GM12878 (cell line): ENCODE measurements at regions not wholly inside any gene's neighbourhood (a gene's known extent, or its start where the extent isn't known, plus 50 kb on each side); places are given as distances from the start of the nearest gene placed in this dataset.

Source experiments
- ATF7 ChIP-seq: fragments of 450-650 bp; IDR thresholded peaks from 2 replicates; pipeline ENCODE4 v1.6.1; 2016; ENCODE audit warnings: low read depth, mild to moderate bottlenecking
- CTCF ChIP-seq, 3 experiments: IDR thresholded peaks in 2 of 3; conservative IDR thresholded peaks in 1 of 3; 2 replicates each; pipeline ENCODE4 v1.5.1; 2011; ENCODE audit warnings: low read depth in 3 of 3, low read length in 3 of 3, mild to moderate bottlenecking in 3 of 3, control low read depth in 2 of 3, moderate library complexity in 2 of 3, inconsistent platforms in 1 of 3, mixed read lengths in 1 of 3; ENCODE audit not compliant: control insufficient read depth in 2 of 3, insufficient read depth in 1 of 3; ENCODE audit errors: extremely low read depth in 1 of 3
- EZH2 ChIP-seq: IDR thresholded peaks from 2 replicates; pipeline ENCODE4 v1.6.1; 2012; ENCODE audit warnings: low read depth, mild to moderate bottlenecking, control low read depth, inconsistent platforms, low read length, borderline replicate concordance; ENCODE audit not compliant: control insufficient read depth
- GABPA ChIP-seq: IDR thresholded peaks from 2 replicates; pipeline ENCODE4 v1.6.1; 2014; ENCODE audit warnings: antibody characterized with exemption, low read depth, mild to moderate bottlenecking, inconsistent platforms
- GATAD2B ChIP-seq: fragments of 450-650 bp; conservative IDR thresholded peaks from 2 replicates; pipeline ENCODE4 v1.6.1; 2017; ENCODE audit warnings: low read depth, mild to moderate bottlenecking, moderate library complexity
- HDAC6 ChIP-seq: fragments of 200-600 bp; sonication (generic); IDR thresholded peaks from one replicate; pipeline ENCODE4 v1.8.0; 2017; ENCODE audit warnings: antibody characterized with exemption; ENCODE audit not compliant: unreplicated experiment
- JUND ChIP-seq: IDR thresholded peaks from 2 replicates; pipeline ENCODE4 v1.6.1; 2012; ENCODE audit warnings: low read depth, mild to moderate bottlenecking, low read length, improper control_type of control experiment, moderate library complexity
- MXI1 ChIP-seq: fragments of 150-350 bp; IDR thresholded peaks from 2 replicates; pipeline ENCODE4 v1.6.1; 2011; ENCODE audit warnings: low read depth, mild to moderate bottlenecking, inconsistent platforms, low read length, improper control_type of control experiment
- TF ChIP-seq, protein P1 (sequence below): fragments of 450-650 bp; IDR thresholded peaks from 2 replicates; pipeline ENCODE4 v1.6.1; 2016; ENCODE audit warnings: mild to moderate bottlenecking
- TF ChIP-seq, protein P2 (sequence below): fragments of 450-650 bp; IDR thresholded peaks from 2 replicates; pipeline ENCODE4 v1.6.1; 2017; ENCODE audit warnings: antibody characterized with exemption, mild to moderate bottlenecking, moderate library complexity
- TF ChIP-seq, protein P3 (sequence below): fragments of 450-650 bp; IDR thresholded peaks from 2 replicates; pipeline ENCODE4 v1.6.1; 2017; ENCODE audit warnings: borderline replicate concordance
- TF ChIP-seq, protein P4 (sequence below): IDR thresholded peaks from 2 replicates; pipeline ENCODE4 v1.6.1; 2012; ENCODE audit warnings: low read depth, low read length, improper control_type of control experiment

DNA sequence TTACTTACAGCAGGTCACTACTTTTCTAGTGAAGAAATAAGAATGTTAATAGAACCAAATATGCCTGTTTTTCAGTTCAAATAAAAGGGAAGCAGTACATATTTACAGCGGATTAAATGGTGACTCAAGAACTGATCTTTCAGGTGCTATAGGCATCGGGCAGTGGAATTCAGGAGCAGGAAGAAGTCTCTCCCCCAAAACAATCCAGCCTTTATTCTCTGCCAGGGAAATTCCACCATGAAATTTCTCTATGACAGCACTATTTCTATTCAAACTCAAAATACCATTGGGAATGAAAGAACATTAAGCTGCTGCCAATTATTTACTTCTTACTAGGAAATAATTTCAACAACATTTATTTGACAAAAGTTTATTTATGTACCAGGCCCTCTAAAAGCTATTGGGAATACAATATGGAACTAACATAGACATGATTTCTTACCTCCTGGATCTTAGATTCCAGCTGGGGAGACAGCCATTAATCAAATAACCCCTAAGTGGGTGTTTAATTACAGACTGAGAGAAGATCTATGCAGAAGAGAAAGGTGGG is 60.3 kb upstream of the KRR1 start:
- TF ChIP-seq GABPA (no peak), CTCF (IDR thresholded peaks at IDR 0.05 in 2 of 3, conservative IDR thresholded peaks at IDR 0.05 in 1 of 3; ENCODE audit: control insufficient read depth in 2 of 3, extremely low read depth in 1 of 3, insufficient read depth in 1 of 3, low read depth in 3 of 3, low read length in 3 of 3) (no peak), JUND (no peak), HDAC6 (no peak), MXI1 (no peak), ATF7 (no peak), GATAD2B (no peak), EZH2 (no peak)
- TF ChIP-seq, protein P1, sequence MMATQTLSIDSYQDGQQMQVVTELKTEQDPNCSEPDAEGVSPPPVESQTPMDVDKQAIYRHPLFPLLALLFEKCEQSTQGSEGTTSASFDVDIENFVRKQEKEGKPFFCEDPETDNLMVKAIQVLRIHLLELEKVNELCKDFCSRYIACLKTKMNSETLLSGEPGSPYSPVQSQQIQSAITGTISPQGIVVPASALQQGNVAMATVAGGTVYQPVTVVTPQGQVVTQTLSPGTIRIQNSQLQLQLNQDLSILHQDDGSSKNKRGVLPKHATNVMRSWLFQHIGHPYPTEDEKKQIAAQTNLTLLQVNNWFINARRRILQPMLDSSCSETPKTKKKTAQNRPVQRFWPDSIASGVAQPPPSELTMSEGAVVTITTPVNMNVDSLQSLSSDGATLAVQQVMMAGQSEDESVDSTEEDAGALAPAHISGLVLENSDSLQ, result no peak
- TF ChIP-seq, protein P2, sequence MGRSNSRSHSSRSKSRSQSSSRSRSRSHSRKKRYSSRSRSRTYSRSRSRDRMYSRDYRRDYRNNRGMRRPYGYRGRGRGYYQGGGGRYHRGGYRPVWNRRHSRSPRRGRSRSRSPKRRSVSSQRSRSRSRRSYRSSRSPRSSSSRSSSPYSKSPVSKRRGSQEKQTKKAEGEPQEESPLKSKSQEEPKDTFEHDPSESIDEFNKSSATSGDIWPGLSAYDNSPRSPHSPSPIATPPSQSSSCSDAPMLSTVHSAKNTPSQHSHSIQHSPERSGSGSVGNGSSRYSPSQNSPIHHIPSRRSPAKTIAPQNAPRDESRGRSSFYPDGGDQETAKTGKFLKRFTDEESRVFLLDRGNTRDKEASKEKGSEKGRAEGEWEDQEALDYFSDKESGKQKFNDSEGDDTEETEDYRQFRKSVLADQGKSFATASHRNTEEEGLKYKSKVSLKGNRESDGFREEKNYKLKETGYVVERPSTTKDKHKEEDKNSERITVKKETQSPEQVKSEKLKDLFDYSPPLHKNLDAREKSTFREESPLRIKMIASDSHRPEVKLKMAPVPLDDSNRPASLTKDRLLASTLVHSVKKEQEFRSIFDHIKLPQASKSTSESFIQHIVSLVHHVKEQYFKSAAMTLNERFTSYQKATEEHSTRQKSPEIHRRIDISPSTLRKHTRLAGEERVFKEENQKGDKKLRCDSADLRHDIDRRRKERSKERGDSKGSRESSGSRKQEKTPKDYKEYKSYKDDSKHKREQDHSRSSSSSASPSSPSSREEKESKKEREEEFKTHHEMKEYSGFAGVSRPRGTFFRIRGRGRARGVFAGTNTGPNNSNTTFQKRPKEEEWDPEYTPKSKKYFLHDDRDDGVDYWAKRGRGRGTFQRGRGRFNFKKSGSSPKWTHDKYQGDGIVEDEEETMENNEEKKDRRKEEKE, result no peak
- TF ChIP-seq, protein P3, sequence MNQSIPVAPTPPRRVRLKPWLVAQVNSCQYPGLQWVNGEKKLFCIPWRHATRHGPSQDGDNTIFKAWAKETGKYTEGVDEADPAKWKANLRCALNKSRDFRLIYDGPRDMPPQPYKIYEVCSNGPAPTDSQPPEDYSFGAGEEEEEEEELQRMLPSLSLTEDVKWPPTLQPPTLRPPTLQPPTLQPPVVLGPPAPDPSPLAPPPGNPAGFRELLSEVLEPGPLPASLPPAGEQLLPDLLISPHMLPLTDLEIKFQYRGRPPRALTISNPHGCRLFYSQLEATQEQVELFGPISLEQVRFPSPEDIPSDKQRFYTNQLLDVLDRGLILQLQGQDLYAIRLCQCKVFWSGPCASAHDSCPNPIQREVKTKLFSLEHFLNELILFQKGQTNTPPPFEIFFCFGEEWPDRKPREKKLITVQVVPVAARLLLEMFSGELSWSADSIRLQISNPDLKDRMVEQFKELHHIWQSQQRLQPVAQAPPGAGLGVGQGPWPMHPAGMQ, result no peak
- TF ChIP-seq, protein P4, sequence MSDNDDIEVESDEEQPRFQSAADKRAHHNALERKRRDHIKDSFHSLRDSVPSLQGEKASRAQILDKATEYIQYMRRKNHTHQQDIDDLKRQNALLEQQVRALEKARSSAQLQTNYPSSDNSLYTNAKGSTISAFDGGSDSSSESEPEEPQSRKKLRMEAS, result no peak
